H1 (cell line): ENCODE measurements at regions not wholly inside any gene's neighbourhood (a gene's known extent, or its start where the extent isn't known, plus 50 kb on each side); places are given as distances from the start of the nearest gene placed in this dataset.
"Not testable (repeated sequence)": the region's sequence is repeated elsewhere in the genome, so short reads cannot be mapped to it uniquely, and the experiment has no call there.

Experiments
- CTCF ChIA-PET: fragments of 300-600 bp; sonication (Branson Sonifier 250); formaldehyde crosslinking; loops from one replicate; lab custom pipeline; 2021; ENCODE audit not compliant: partially characterized antibody; lab: Charles Lee
- POLR2A ChIA-PET: fragments of 300-600 bp; sonication (Branson Sonifier 250); formaldehyde crosslinking; loops from one replicate; lab custom pipeline; 2021; ENCODE audit warnings: inconsistent platforms; ENCODE audit not compliant: partially characterized antibody; lab: Charles Lee
- DNase-seq, 2 experiments: peaks; one replicate each; pipeline versions ENCODE4 v3.0.0 to v3.0.0-alpha.2; 2010 to 2022; ENCODE audit warnings: low spot score in 2 of 2, low read depth in 1 of 2, mixed read lengths in 1 of 2
- FAIRE-seq: peaks from 2 replicates; lab custom pipeline; 2011; peaks lifted over from hg19 to GRCh38; lab: Jason Lieb, UNC
- H2AFZ ChIP-seq: 2 replicates; pipeline ENCODE4 v1.8.1; 2012; ENCODE audit warnings: low read length, inconsistent platforms
- H2AK5ac ChIP-seq: 2 replicates; pipeline ENCODE4 v1.6.1; 2013; ENCODE audit warnings: low read depth, low read length
- H2BK120ac ChIP-seq: replicated peaks from 2 replicates; pipeline ENCODE3; 2013; ENCODE audit warnings: low read depth, low read length, inconsistent platforms
- H2BK12ac ChIP-seq: 2 replicates; pipeline ENCODE4 v1.6.1; 2013; ENCODE audit warnings: low read depth, low read length
- H2BK15ac ChIP-seq: 2 replicates; pipeline ENCODE4 v1.6.1; 2013; ENCODE audit warnings: low read length
- H2BK20ac ChIP-seq: 2 replicates; pipeline ENCODE4 v1.6.1; 2013; ENCODE audit warnings: low read length
- H2BK5ac ChIP-seq: 2 replicates; pipeline ENCODE4 v1.6.1; 2013; ENCODE audit warnings: low read depth, low read length
- H3K14ac ChIP-seq: 2 replicates; pipeline ENCODE4 v1.6.1; 2013; ENCODE audit warnings: inconsistent platforms; ENCODE audit not compliant: insufficient read length
- H3K18ac ChIP-seq: 2 replicates; pipeline ENCODE4 v1.6.1; 2013; ENCODE audit warnings: low read length; ENCODE audit errors: extremely low read depth
- H3K23ac ChIP-seq: 2 replicates; pipeline ENCODE4 v1.6.1; 2013; ENCODE audit warnings: inconsistent platforms; ENCODE audit not compliant: insufficient read length
- H3K23me2 ChIP-seq: 2 replicates; pipeline ENCODE4 v1.6.1; 2013; ENCODE audit warnings: low read depth, low read length
- H3K27ac ChIP-seq: 2 replicates; pipeline ENCODE4 v1.6.1; 2011; ENCODE audit warnings: low read depth, low read length, inconsistent platforms
- H3K27me3 ChIP-seq, 4 experiments: replicated peaks in 1 of 4; 1 replicate in 1 of 4; 2 replicates in 3 of 4; pipeline versions ENCODE4 v1.6.1 to v1.8.1; 2011 to 2013; ENCODE audit warnings: low read length in 3 of 4, mild to moderate bottlenecking in 3 of 4, inconsistent platforms in 2 of 4, mixed read lengths in 2 of 4, moderate library complexity in 1 of 4; ENCODE audit not compliant: control insufficient read depth in 3 of 4, insufficient read depth in 3 of 4; ENCODE audit errors: extremely low read depth in 1 of 4
- H3K36me3 ChIP-seq, 4 experiments: 2 replicates each; pipeline versions ENCODE4 v1.6.1 to v1.8.1; 2011 to 2013; ENCODE audit warnings: mild to moderate bottlenecking in 4 of 4, low read length in 3 of 4, moderate library complexity in 2 of 4, control low read depth in 1 of 4, inconsistent platforms in 1 of 4; ENCODE audit not compliant: insufficient read depth in 4 of 4, control insufficient read depth in 2 of 4
- H3K4ac ChIP-seq: replicated peaks from 2 replicates; pipeline ENCODE3; 2013; ENCODE audit warnings: low read length, low read depth, mixed read lengths, inconsistent platforms; ENCODE audit not compliant: insufficient read length
- H3K4me1 ChIP-seq, 4 experiments: replicated peaks in 1 of 4; 1 replicate in 1 of 4; 2 replicates in 3 of 4; pipeline versions ENCODE4 v1.6.1 to v1.8.1; 2011 to 2013; ENCODE audit warnings: low read length in 3 of 4, inconsistent platforms in 2 of 4, mixed read lengths in 1 of 4; ENCODE audit not compliant: insufficient read depth in 4 of 4, control insufficient read depth in 3 of 4
- H3K4me2 ChIP-seq, 2 experiments: 2 replicates each; pipeline versions ENCODE4 v1.6.1 to v1.8.1; 2011 to 2013; ENCODE audit warnings: low read depth in 2 of 2, low read length in 2 of 2, control low read depth in 1 of 2, inconsistent platforms in 1 of 2, mild to moderate bottlenecking in 1 of 2; ENCODE audit not compliant: insufficient read depth in 1 of 2
- H3K4me3 ChIP-seq, 4 experiments: fragments of 200-600, 300-600 bp in 1 of 4; sonication (generic), shearing (Covaris generic), sonication (Bioruptor Twin) in 1 of 4; 2 replicates each; pipeline versions ENCODE4 v1.5.1 to v1.8.1; 2011 to 2016; ENCODE audit warnings: low read length in 4 of 4, low read depth in 3 of 4, control low read depth in 2 of 4, inconsistent platforms in 2 of 4, mild to moderate bottlenecking in 2 of 4, mixed read lengths in 1 of 4, moderate library complexity in 1 of 4; ENCODE audit not compliant: insufficient read depth in 2 of 4; ENCODE audit errors: extremely low read depth in 1 of 4
- H3K56ac ChIP-seq: replicated peaks from 2 replicates; pipeline ENCODE3; 2013; ENCODE audit warnings: low read depth, mild to moderate bottlenecking, mixed read lengths, low read length, inconsistent platforms; ENCODE audit not compliant: insufficient read length
- H3K79me1 ChIP-seq: 2 replicates; pipeline ENCODE4 v1.6.1; 2013; ENCODE audit warnings: low read depth, low read length, control low read depth
- H3K79me2 ChIP-seq, 2 experiments: 2 replicates each; pipeline versions ENCODE4 v1.6.1 to v1.8.1; 2012 to 2013; ENCODE audit warnings: low read length in 2 of 2, mild to moderate bottlenecking in 2 of 2, inconsistent platforms in 1 of 2; ENCODE audit not compliant: insufficient read depth in 2 of 2, control insufficient read depth in 1 of 2
- H3K9ac ChIP-seq, 4 experiments: replicated peaks in 1 of 4; 1 replicate in 1 of 4; 2 replicates in 3 of 4; pipeline versions ENCODE4 v1.6.1 to v1.8.1; 2011 to 2013; ENCODE audit warnings: low read depth in 3 of 4, low read length in 3 of 4, control low read depth in 2 of 4, mild to moderate bottlenecking in 2 of 4, moderate library complexity in 2 of 4, inconsistent platforms in 1 of 4; ENCODE audit errors: extremely low read depth in 1 of 4
- H3K9me3 ChIP-seq, 2 experiments: 2 replicates each; pipeline versions ENCODE4 v1.6.1 to v1.8.1; 2012 to 2013; ENCODE audit warnings: mild to moderate bottlenecking in 2 of 2, moderate library complexity in 2 of 2, control low read depth in 1 of 2, inconsistent platforms in 1 of 2, low read depth in 1 of 2, low read length in 1 of 2, mixed read lengths in 1 of 2; ENCODE audit not compliant: insufficient read depth in 2 of 2
- H4K20me1 ChIP-seq, 2 experiments: replicated peaks in 1 of 2; 2 replicates each; pipeline versions ENCODE3 to v1.8.1; 2011 to 2013; ENCODE audit warnings: inconsistent platforms in 2 of 2, low read length in 2 of 2, mild to moderate bottlenecking in 1 of 2; ENCODE audit not compliant: insufficient read depth in 2 of 2, control insufficient read depth in 1 of 2
- H4K5ac ChIP-seq: 2 replicates; pipeline ENCODE4 v1.6.1; 2013; ENCODE audit warnings: low read length, low read depth, mixed read lengths, inconsistent platforms; ENCODE audit not compliant: insufficient read length
- H4K8ac ChIP-seq: 2 replicates; pipeline ENCODE4 v1.8.0; 2013; ENCODE audit warnings: mild to moderate bottlenecking, moderate library complexity, low read length, inconsistent platforms; ENCODE audit not compliant: insufficient read depth; ENCODE audit errors: extremely low read depth
- H4K91ac ChIP-seq: replicated peaks from 2 replicates; pipeline ENCODE3; 2013; ENCODE audit warnings: low read length, mixed read lengths, inconsistent platforms; ENCODE audit not compliant: insufficient read length
- ASH2L ChIP-seq: fragments of 200-600, 300-600 bp; sonication (generic); IDR thresholded peaks from one replicate; pipeline ENCODE4 v1.7.1; 2017; ENCODE audit warnings: low read length
- E2F6 ChIP-seq: IDR thresholded peaks from 2 replicates; pipeline ENCODE4 v1.6.1; 2012; ENCODE audit warnings: inconsistent platforms
- HDAC2 ChIP-seq, 2 experiments: fragments of 300-600 bp in 1 of 2; sonication (generic) in 1 of 2; IDR thresholded peaks; 2 replicates each; pipeline ENCODE4 v1.6.1; 2011 to 2012; ENCODE audit warnings: low read depth in 2 of 2, low read length in 2 of 2, mild to moderate bottlenecking in 2 of 2, moderate library complexity in 2 of 2, borderline replicate concordance in 1 of 2, inconsistent platforms in 1 of 2
- KDM5A ChIP-seq: fragments of 200-600 bp; IDR thresholded peaks from 2 replicates; pipeline ENCODE4 v1.7.1; 2012; ENCODE audit warnings: mild to moderate bottlenecking, low read length, inconsistent platforms, mixed read lengths
- WGBS, 2 experiments: shearing (Covaris generic) in 1 of 2; methylation state at CpG; one replicate each; pipeline versions ENCODE4 v1.1.6 to v1.1.7; 2013 to 2015; ENCODE audit warnings: low lambda C conversion rate in 2 of 2, mixed read lengths in 2 of 2, inconsistent platforms in 1 of 2, low coverage in 1 of 2, missing lambda C conversion rate in 1 of 2; ENCODE audit not compliant: insufficient replicate concordance in 2 of 2, insufficient coverage in 1 of 2, insufficient read length in 1 of 2; ENCODE audit errors: extremely low coverage in 1 of 2, missing lambda C conversion rate in 1 of 2; 5-methylcytosine and 5-hydroxymethylcytosine counted together

- TF ChIP-seq E2F6 (peak; percentile 69), ASH2L (no peak), HDAC2 (IDR thresholded peaks at IDR 0.05; ENCODE audit: borderline replicate concordance in 1 of 2, low read depth in 2 of 2, low read length in 2 of 2) (no peak), KDM5A (no peak)
Measured at GRCh38 chr13:25018729-25019115, 77.2 kb upstream of the PABPC3 start (continued).

DNA sequence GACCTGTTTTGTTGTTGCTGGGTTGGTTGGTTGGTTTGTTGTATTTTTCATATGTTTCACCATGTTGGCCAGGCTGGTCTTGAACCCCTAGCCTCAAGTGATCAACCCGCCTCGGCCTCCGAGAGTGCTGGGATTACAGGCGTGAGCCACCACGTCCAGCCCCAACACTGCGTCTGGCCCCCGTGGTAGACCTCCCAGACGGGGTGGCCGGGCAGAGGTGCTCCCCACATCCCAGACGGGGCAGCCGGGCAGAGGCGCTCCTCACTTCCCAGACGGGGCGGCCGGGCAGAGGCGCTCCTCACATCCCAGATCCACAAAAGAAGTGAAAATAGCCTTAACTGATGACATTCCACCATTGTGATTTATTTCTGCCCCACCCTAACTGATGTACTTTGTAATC lies 76.2 kb upstream of the PABPC3 start:
- H3K79me1 ChIP-seq, FAIRE-seq, H2BK120ac ChIP-seq, H2BK15ac ChIP-seq, H3K4me3 ChIP-seq, H2BK12ac ChIP-seq, H4K20me1 ChIP-seq, H3K56ac ChIP-seq, H3K23me2 ChIP-seq, H3K27ac ChIP-seq, H3K4me1 ChIP-seq, H2BK5ac ChIP-seq, H2BK20ac ChIP-seq, H3K4me2 ChIP-seq, POLR2A ChIA-PET, H3K14ac ChIP-seq, H3K23ac ChIP-seq, H2AFZ ChIP-seq, H2AK5ac ChIP-seq, H3K36me3 ChIP-seq, DNase-seq, H3K18ac ChIP-seq, H4K5ac ChIP-seq, CTCF ChIA-PET, H3K9ac ChIP-seq, H3K79me2 ChIP-seq, H3K9me3 ChIP-seq, H4K8ac ChIP-seq, H4K91ac ChIP-seq, H3K4ac ChIP-seq: not testable (repeated sequence)
- 84% methylated on average over 16 of the region's 16 CpGs; no CpG with 5 or more reads in 1 of the 2 experiments for WGBS, 2 experiments
- peaks cover 7 to 27% (median 20%) of the 10 kb centered on the region in 4 experiments for H3K27me3 ChIP-seq
